ENCODE measurements at regions not wholly inside any gene's neighbourhood (a gene's known extent, or its start where the extent isn't known, plus 50 kb on each side); places are given as distances from the start of the nearest gene placed in this dataset.

- Histone ChIP-seq H3K27ac (ENCODE audit: low read depth, low read length, poor library complexity, severe bottlenecking) (no peak overlapping the region), H3K4me2 (ENCODE audit: low read length) (no peak overlapping the region), H3K36me3 (ENCODE audit: insufficient read depth, low read length) (no peaks in the 10 kb centered on the region), H3K9me3 (ENCODE audit: low read length) (no peaks in the 10 kb centered on the region), H3K79me2 (ENCODE audit: insufficient read depth, low read length) (no peaks in the 10 kb centered on the region), H3K9me2 (ENCODE audit: low read depth, low read length) (no peaks in the 10 kb centered on the region), H3K9ac (ENCODE audit: low read length) (no peak overlapping the region), H3K4me3 (ENCODE audit: low read depth, low read length, poor library complexity, severe bottlenecking) (no peak overlapping the region), H4K20me1 (ENCODE audit: insufficient read depth, low read length) (no peaks in the 10 kb centered on the region), H3F3A (ENCODE audit: insufficient read depth, low read length) (no peaks in the 10 kb centered on the region), H3K27me3 (ENCODE audit: insufficient read depth, low read length) (no peaks in the 10 kb centered on the region), H3K4me1 (ENCODE audit: insufficient read depth, low read length, severe bottlenecking) (no peaks in the 10 kb centered on the region), H2AFZ (ENCODE audit: low read length) (no peak overlapping the region)
- TF ChIP-seq EZH2 (IDR thresholded peaks at IDR 0.05; ENCODE audit: borderline replicate concordance, low read length): no peak
- no peak for TF ChIP-seq CTCF (IDR thresholded peaks at IDR 0.05; ENCODE audit: low read length)
Observed at GRCh38 chr4:163221467-163221866, 54.8 kb upstream of the NAF1 start.

GRCh38 chr4:163217505-163217904, 50.8 kb upstream of the NAF1 start:
- Histone ChIP-seq H3K4me2 (ENCODE audit: low read length) (no peak overlapping the region), H3K79me2 (ENCODE audit: insufficient read depth, low read length) (no peaks in the 10 kb centered on the region), H3K9ac (ENCODE audit: low read length) (no peak overlapping the region), H3K27me3 (ENCODE audit: insufficient read depth, low read length) (no peaks in the 10 kb centered on the region), H3K9me3 (ENCODE audit: low read length) (no peaks in the 10 kb centered on the region), H2AFZ (ENCODE audit: low read length) (no peak overlapping the region), H3F3A (ENCODE audit: insufficient read depth, low read length) (no peaks in the 10 kb centered on the region), H3K4me1 (ENCODE audit: insufficient read depth, low read length, severe bottlenecking) (no peaks in the 10 kb centered on the region), H3K36me3 (ENCODE audit: insufficient read depth, low read length) (no peaks in the 10 kb centered on the region), H4K20me1 (ENCODE audit: insufficient read depth, low read length) (no peaks in the 10 kb centered on the region), H3K9me2 (ENCODE audit: low read depth, low read length) (no peaks in the 10 kb centered on the region), H3K4me3 (ENCODE audit: low read depth, low read length, poor library complexity, severe bottlenecking) (no peak overlapping the region), H3K27ac (ENCODE audit: low read depth, low read length, poor library complexity, severe bottlenecking) (no peak overlapping the region)
- TF ChIP-seq EZH2 (IDR thresholded peaks at IDR 0.05; ENCODE audit: borderline replicate concordance, low read length) (no peak), CTCF (IDR thresholded peaks at IDR 0.05; ENCODE audit: low read length) (no peak)

All from OCI-LY1 (cell line).